BJ (cell line): ENCODE measurements at regions not wholly inside any gene's neighbourhood (a gene's known extent, or its start where the extent isn't known, plus 50 kb on each side); places are given as distances from the start of the nearest gene placed in this dataset.

Experiments
- CTCF ChIA-PET: fragments of 350-600 bp; formaldehyde crosslinking; extraction: SDS; loops from one replicate; lab custom pipeline; 2021; ENCODE audit warnings: antibody characterized with exemption, inconsistent platforms; lab: Yijun Ruan, JAX
- POLR2A ChIA-PET: fragments of 300-600 bp; sonication (Branson Sonifier 250); formaldehyde crosslinking; extraction: SDS; loops from one replicate; lab custom pipeline; 2021; ENCODE audit warnings: antibody characterized with exemption; lab: Charles Lee
- DNase-seq: peaks from one replicate; pipeline ENCODE4 v3.0.0-alpha.2; 2011; ENCODE audit warnings: low read depth
- H3K27me3 ChIP-seq: 2 replicates; pipeline ENCODE4 v1.6.0; 2011; ENCODE audit warnings: low read length; ENCODE audit not compliant: control insufficient read depth, insufficient read depth
- H3K36me3 ChIP-seq: 2 replicates; pipeline ENCODE4 v1.5.1; 2011; ENCODE audit warnings: low read length; ENCODE audit not compliant: control insufficient read depth, insufficient read depth
- H3K4me3 ChIP-seq: 2 replicates; pipeline ENCODE4 v1.5.1; 2011; ENCODE audit warnings: low read depth, mild to moderate bottlenecking, control low read depth, low read length
- TF ChIP-seq, protein P1 (sequence below): IDR thresholded peaks from 2 replicates; pipeline ENCODE4 v1.5.1; 2011; ENCODE audit warnings: low read depth, mild to moderate bottlenecking, control low read depth, inconsistent platforms, low read length, moderate library complexity; ENCODE audit not compliant: insufficient read depth

DNA sequence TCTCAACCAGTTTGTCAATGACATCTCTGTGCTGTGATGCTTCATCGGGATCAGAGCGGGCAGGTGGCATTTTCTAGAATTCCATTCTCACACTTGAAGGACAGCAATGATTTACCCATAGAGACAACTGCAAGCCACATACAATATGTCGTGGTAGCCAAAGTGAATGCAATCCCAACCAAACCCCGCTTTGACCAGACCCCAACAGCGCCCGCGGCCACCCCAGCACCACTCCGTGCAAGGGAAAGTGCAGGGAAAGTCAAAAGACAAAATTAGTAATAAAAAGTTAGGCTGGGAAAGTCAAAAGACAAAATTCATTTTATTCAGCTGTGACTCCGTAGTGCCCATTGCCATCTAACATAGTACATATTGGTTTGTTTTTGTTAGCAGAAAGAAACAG lies 88.8 kb upstream of the EYA2 start:
- H3K36me3 ChIP-seq, result no peaks in the 10 kb centered on the region
- TF ChIP-seq, protein P1, sequence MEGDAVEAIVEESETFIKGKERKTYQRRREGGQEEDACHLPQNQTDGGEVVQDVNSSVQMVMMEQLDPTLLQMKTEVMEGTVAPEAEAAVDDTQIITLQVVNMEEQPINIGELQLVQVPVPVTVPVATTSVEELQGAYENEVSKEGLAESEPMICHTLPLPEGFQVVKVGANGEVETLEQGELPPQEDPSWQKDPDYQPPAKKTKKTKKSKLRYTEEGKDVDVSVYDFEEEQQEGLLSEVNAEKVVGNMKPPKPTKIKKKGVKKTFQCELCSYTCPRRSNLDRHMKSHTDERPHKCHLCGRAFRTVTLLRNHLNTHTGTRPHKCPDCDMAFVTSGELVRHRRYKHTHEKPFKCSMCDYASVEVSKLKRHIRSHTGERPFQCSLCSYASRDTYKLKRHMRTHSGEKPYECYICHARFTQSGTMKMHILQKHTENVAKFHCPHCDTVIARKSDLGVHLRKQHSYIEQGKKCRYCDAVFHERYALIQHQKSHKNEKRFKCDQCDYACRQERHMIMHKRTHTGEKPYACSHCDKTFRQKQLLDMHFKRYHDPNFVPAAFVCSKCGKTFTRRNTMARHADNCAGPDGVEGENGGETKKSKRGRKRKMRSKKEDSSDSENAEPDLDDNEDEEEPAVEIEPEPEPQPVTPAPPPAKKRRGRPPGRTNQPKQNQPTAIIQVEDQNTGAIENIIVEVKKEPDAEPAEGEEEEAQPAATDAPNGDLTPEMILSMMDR, result no peak
- ChIA-PET POLR2A (no interaction called here), CTCF (interaction anchor here (0.8 kb wide), 1 partner anchor 8 kb away, joined by 3 read pairs; no protein-coding TSS in a partner anchor)
- H3K4me3 ChIP-seq, result no peak overlapping the region
- peaks cover 3% of the 10 kb centered on the region; the same call in 1 of the 2 replicates for H3K27me3 ChIP-seq
- DNase-seq, result no peak

DNA sequence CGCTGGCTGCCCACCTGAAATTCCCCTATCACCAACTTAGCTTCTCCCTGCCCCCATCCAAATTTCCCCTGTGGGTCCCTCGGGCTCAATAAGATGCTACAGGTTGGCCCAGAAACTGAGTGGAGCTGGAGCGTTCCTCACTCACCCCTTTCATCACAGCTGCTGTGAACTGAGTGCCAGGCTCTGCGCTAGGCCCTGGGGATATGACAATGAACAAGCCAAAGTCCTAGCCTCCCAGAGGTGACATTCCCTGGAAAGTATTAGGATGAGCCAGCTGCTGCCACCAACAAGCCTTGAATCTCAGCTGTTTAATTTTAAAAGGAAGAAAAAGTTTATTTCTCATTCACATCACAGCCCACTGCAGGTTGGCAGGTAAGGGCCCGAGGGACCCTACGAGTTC lies 86.6 kb upstream of the EYA2 start:
- Histone ChIP-seq H3K27me3 (peaks cover 2% of the 10 kb centered on the region; the same call in 1 of the 2 replicates), H3K4me3 (no peak overlapping the region), H3K36me3 (no peaks in the 10 kb centered on the region)
- CTCF ChIA-PET, result interaction anchor here (1.1 kb wide), 1 partner anchor 343 kb away, joined by 3 read pairs; no protein-coding TSS in a partner anchor
- TF ChIP-seq, protein P1, result no peak
- no peak for DNase-seq
- POLR2A ChIA-PET, result no interaction called here

GRCh38 chr20:46808565-46808964 lies 86.1 kb upstream of the EYA2 start:
- Histone ChIP-seq H3K27me3 (peaks cover 2% of the 10 kb centered on the region; the same call in 1 of the 2 replicates), H3K36me3 (no peaks in the 10 kb centered on the region), H3K4me3 (no peak overlapping the region)
- no peak for DNase-seq
- ChIA-PET POLR2A (no interaction called here), CTCF (interaction anchor here (1.1 kb wide), 1 partner anchor 342 kb away, joined by 3 read pairs; no protein-coding TSS in a partner anchor)
- TF ChIP-seq, protein P1, result no peak

- Histone ChIP-seq H3K27me3 (peaks cover 2% of the 10 kb centered on the region; the same call in 1 of the 2 replicates), H3K36me3 (no peaks in the 10 kb centered on the region), H3K4me3 (no peak overlapping the region)
- TF ChIP-seq, protein P1, result no peak
- DNase-seq, result no peak
- ChIA-PET POLR2A (no interaction called here), CTCF (no interaction called here)
Measured at GRCh38 chr20:46809706-46810360, 84.8 kb upstream of the EYA2 start.

- Histone ChIP-seq H3K36me3 (no peaks in the 10 kb centered on the region), H3K4me3 (no peak overlapping the region), H3K27me3 (peaks cover 2% of the 10 kb centered on the region; the same call in 1 of the 2 replicates)
- DNase-seq, result no peak
- TF ChIP-seq, protein P1, result no peak
- CTCF ChIA-PET, result no interaction called here
- POLR2A ChIA-PET, result no interaction called here
Measured at GRCh38 chr20:46810448-46811223, 84.0 kb upstream of the EYA2 start.
